Spleen (tissue), 11 donors: ENCODE measurements at regions not wholly inside any gene's neighbourhood (a gene's known extent, or its start where the extent isn't known, plus 50 kb on each side); places are given as distances from the start of the nearest gene placed in this dataset.

Source experiments
- DNase-seq: peaks from one replicate; pipeline ENCODE4 v3.0.0-alpha.2; 2020
- H3K27ac ChIP-seq, 8 donors: fragments of 200-600 bp; sonication (generic) in 7 of 8; 1 replicate in 4 of 8; 2 replicates in 4 of 8; pipeline versions ENCODE4 v1.5.0 to v1.8.0; 2016 to 2021; ENCODE audit warnings: inconsistent platforms in 4 of 8, mild to moderate bottlenecking in 4 of 8, moderate library complexity in 1 of 8
- H3K27me3 ChIP-seq, 7 donors: fragments of 200-600 bp; sonication (generic) in 6 of 7; replicated peaks in 1 of 7; 1 replicate in 4 of 7; 2 replicates in 3 of 7; pipeline versions ENCODE4 v1.5.0 to v1.8.0; 2016 to 2021; ENCODE audit warnings: inconsistent platforms in 3 of 7, mild to moderate bottlenecking in 1 of 7
- H3K36me3 ChIP-seq, 6 donors: fragments of 200-600 bp; sonication (generic) in 5 of 6; 1 replicate in 4 of 6; 2 replicates in 2 of 6; pipeline versions ENCODE4 v1.5.0 to v1.8.0; 2016 to 2021; ENCODE audit warnings: inconsistent platforms in 2 of 6
- H3K4me1 ChIP-seq, 6 donors: fragments of 200-600 bp; sonication (generic) in 5 of 6; 1 replicate in 3 of 6; 2 replicates in 3 of 6; pipeline versions ENCODE4 v1.5.0 to v1.8.0; 2016 to 2021; ENCODE audit warnings: inconsistent platforms in 3 of 6
- H3K4me3 ChIP-seq, 8 donors: fragments of 200-600 bp; sonication (generic) in 7 of 8; 1 replicate in 4 of 8; 2 replicates in 4 of 8; pipeline versions ENCODE4 v1.5.0 to v1.8.0; 2016 to 2021; ENCODE audit warnings: inconsistent platforms in 4 of 8, mild to moderate bottlenecking in 4 of 8, moderate library complexity in 2 of 8
- H3K9me3 ChIP-seq, 8 donors: fragments of 200-600 bp; sonication (generic) in 7 of 8; 1 replicate in 4 of 8; 2 replicates in 4 of 8; pipeline versions ENCODE4 v1.5.0 to v1.8.0; 2016 to 2021; ENCODE audit warnings: inconsistent platforms in 4 of 8
- CTCF ChIP-seq, 11 experiments: fragments of 200-600 bp in 7 of 11; fragments of 450-650 bp in 4 of 11; sonication (generic) in 4 of 11; IDR thresholded peaks in 8 of 11; conservative IDR thresholded peaks in 3 of 11; 1 replicate in 7 of 11; 2 replicates in 4 of 11; pipeline versions ENCODE4 v1.4.0 to v1.8.0; 2016 to 2021; ENCODE audit warnings: antibody characterized with exemption in 11 of 11, inconsistent platforms in 4 of 11, mild to moderate bottlenecking in 1 of 11
- POLR2A ChIP-seq, 3 donors: fragments of 450-650 bp; IDR thresholded peaks; one replicate each; pipeline ENCODE4 v1.5.1; 2017; ENCODE audit warnings: antibody characterized with exemption in 3 of 3, mild to moderate bottlenecking in 1 of 3
- POLR2AphosphoS5 ChIP-seq, 3 donors: sonication (generic); formaldehyde crosslinking; IDR thresholded peaks; one replicate each; pipeline ENCODE4 v1.5.1; 2017; ENCODE audit warnings: antibody characterized with exemption in 3 of 3
- WGBS, 5 donors: extraction: QIAGEN DNeasy Blood & Tissue Kit in 3 of 5; methylation state at CpG; one replicate each; pipeline versions ENCODE4 v1.1.5 to v1.1.7; 2013 to 2018; 5-methylcytosine and 5-hydroxymethylcytosine counted together
- intact Hi-C: fragments of 100-400 bp; cut with DNase I; formaldehyde crosslinking; loops from one replicate; pipeline ENCODE4 v1.15.0; 2023; ENCODE audit warnings: low total_unique reads
- donor health status: healthy with polysubstance abuse.
- donor health status: DM: no; HTN: no; CAD: no; lungs with moderate emphysema.
- donor health status: DM: no; HTN: no; CAD: no.
- donor health status: Bipolar disorder and iron deficiency.
- donor health status: healthy.
- donor health status: DM: no; HTN: no; CAD: no.
- donor health status: DM: yes; HTN: yes; CAD: no.

GRCh38 chr10:57169597-57169996 is 808.5 kb upstream of the ZWINT start:
- H3K4me3 ChIP-seq = no peak overlapping the region
- no peak overlapping the region for H3K27ac ChIP-seq
- WGBS, 5 donors = 0 to 3% (median 0%) methylated on average over 1 of the region's 1 CpG
- peaks cover 0 to 18% (median 0%) of the 10 kb centered on the region in 8 donors for H3K9me3 ChIP-seq
- H3K27me3 ChIP-seq = no peaks in the 10 kb centered on the region
- intact Hi-C loops = no loop called here
- TF ChIP-seq POLR2AphosphoS5 (IDR thresholded peaks at IDR 0.05) (no peak), CTCF (IDR thresholded peaks at IDR 0.05 in 8 of 11, conservative IDR thresholded peaks at IDR 0.05 in 3 of 11) (no peak), POLR2A (IDR thresholded peaks at IDR 0.05) (no peak)
- H3K36me3 ChIP-seq = no peaks in the 10 kb centered on the region
- no peak for DNase-seq
- no peaks in the 10 kb centered on the region for H3K4me1 ChIP-seq

- Histone ChIP-seq H3K36me3 (no peaks in the 10 kb centered on the region), H3K9me3 (peaks cover 0 to 25% (median 0%) of the 10 kb centered on the region in 8 donors), H3K4me3 (no peak overlapping the region), H3K27me3 (no peaks in the 10 kb centered on the region), H3K27ac (no peak overlapping the region), H3K4me1 (no peaks in the 10 kb centered on the region)
- DNase-seq = no peak
- intact Hi-C loops = no loop called here
- WGBS, 5 donors = 66 to 84% (median 76%) methylated on average over 4 of the region's 4 CpGs
- no peak for TF ChIP-seq POLR2A (IDR thresholded peaks at IDR 0.05)
- no peak for TF ChIP-seq POLR2AphosphoS5 (IDR thresholded peaks at IDR 0.05)
- no peak for TF ChIP-seq CTCF (IDR thresholded peaks at IDR 0.05 in 8 of 11, conservative IDR thresholded peaks at IDR 0.05 in 3 of 11)
These were observed 807.7 kb upstream of the ZWINT start for GRCh38 chr10:57168611-57169240.

GRCh38 chr10:57165671-57166070 is 804.6 kb upstream of the ZWINT start:
- TF ChIP-seq POLR2AphosphoS5 (IDR thresholded peaks at IDR 0.05) (no peak), POLR2A (IDR thresholded peaks at IDR 0.05) (no peak), CTCF (IDR thresholded peaks at IDR 0.05 in 8 of 11, conservative IDR thresholded peaks at IDR 0.05 in 3 of 11) (no peak)
- Histone ChIP-seq H3K4me1 (no peaks in the 10 kb centered on the region), H3K27me3 (no peaks in the 10 kb centered on the region), H3K36me3 (no peaks in the 10 kb centered on the region), H3K9me3 (peaks cover 0 to 27% (median 0%) of the 10 kb centered on the region in 8 donors), H3K4me3 (no peak overlapping the region), H3K27ac (no peak overlapping the region)
- 69 to 83% (median 77%) methylated on average over 2 of the region's 2 CpGs for WGBS, 5 donors
- intact Hi-C loops = no loop called here
- no peak for DNase-seq

- no peaks in the 10 kb centered on the region for H3K4me1 ChIP-seq
- intact Hi-C loops = no loop called here
- no peak for DNase-seq
- H3K27me3 ChIP-seq = no peaks in the 10 kb centered on the region
- no peaks in the 10 kb centered on the region for H3K36me3 ChIP-seq
- 77 to 88% (median 80%) methylated on average over 4 of the region's 4 CpGs for WGBS, 5 donors
- TF ChIP-seq POLR2A (IDR thresholded peaks at IDR 0.05) (no peak), POLR2AphosphoS5 (IDR thresholded peaks at IDR 0.05) (no peak), CTCF (IDR thresholded peaks at IDR 0.05 in 8 of 11, conservative IDR thresholded peaks at IDR 0.05 in 3 of 11) (no peak)
- peaks cover 0 to 27% (median 0%) of the 10 kb centered on the region in 8 donors for H3K9me3 ChIP-seq
- no peak overlapping the region for H3K4me3 ChIP-seq
- no peak overlapping the region for H3K27ac ChIP-seq
These were observed 801.2 kb upstream of the ZWINT start for GRCh38 chr10:57162231-57162630.
